ENCODE measurements at regions not wholly inside any gene's neighbourhood (a gene's known extent, or its start where the extent isn't known, plus 50 kb on each side); places are given as distances from the start of the nearest gene placed in this dataset.

DNA sequence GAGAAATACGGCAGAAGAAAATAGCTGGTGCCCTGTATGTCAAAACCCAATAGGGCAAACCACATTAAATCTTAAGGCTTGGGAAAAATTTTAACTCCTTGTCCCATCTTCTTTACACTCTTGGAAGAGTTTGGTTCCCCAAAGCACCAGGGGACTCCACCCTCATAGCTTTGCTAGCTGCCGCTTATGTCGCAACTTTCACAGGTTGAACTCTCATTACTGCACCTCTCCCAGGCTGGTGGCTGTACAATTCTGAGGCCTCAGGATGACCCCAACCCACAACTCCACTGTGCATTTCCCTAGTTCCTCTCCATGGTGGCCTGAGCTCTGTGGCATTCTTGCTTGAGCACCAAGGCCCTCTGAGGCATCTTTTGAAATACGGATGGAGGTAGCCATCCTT lies 1478.8 kb downstream of the FAM133A start:
- no peak for DNase-seq
- intact Hi-C loops (cut with DNase I; ENCODE audit: low total_unique reads) = no loop called here
- H3K36me3 ChIP-seq = no peaks in the 10 kb centered on the region
- TF ChIP-seq, protein P1, sequence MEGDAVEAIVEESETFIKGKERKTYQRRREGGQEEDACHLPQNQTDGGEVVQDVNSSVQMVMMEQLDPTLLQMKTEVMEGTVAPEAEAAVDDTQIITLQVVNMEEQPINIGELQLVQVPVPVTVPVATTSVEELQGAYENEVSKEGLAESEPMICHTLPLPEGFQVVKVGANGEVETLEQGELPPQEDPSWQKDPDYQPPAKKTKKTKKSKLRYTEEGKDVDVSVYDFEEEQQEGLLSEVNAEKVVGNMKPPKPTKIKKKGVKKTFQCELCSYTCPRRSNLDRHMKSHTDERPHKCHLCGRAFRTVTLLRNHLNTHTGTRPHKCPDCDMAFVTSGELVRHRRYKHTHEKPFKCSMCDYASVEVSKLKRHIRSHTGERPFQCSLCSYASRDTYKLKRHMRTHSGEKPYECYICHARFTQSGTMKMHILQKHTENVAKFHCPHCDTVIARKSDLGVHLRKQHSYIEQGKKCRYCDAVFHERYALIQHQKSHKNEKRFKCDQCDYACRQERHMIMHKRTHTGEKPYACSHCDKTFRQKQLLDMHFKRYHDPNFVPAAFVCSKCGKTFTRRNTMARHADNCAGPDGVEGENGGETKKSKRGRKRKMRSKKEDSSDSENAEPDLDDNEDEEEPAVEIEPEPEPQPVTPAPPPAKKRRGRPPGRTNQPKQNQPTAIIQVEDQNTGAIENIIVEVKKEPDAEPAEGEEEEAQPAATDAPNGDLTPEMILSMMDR (IDR thresholded peaks at IDR 0.05 in 8 of 11, conservative IDR thresholded peaks at IDR 0.05 in 3 of 11) = no peak
- TF ChIP-seq POLR2A (IDR thresholded peaks at IDR 0.05) = no peak
- TF ChIP-seq POLR2AphosphoS5 (IDR thresholded peaks at IDR 0.05) = no peak
- 87 to 97% (median 94%) methylated on average over 1 to 4 of the region's 4 CpGs for WGBS, 5 donors
- H3K27ac ChIP-seq = no peak overlapping the region
- no peak overlapping the region for H3K4me3 ChIP-seq
- no peaks in the 10 kb centered on the region for H3K27me3 ChIP-seq (replicated peaks in 1 of 7)
- H3K9me3 ChIP-seq = no peaks in the 10 kb centered on the region
- H3K4me1 ChIP-seq = no peaks in the 10 kb centered on the region

- TF ChIP-seq POLR2AphosphoS5 (IDR thresholded peaks at IDR 0.05) (no peak), POLR2A (IDR thresholded peaks at IDR 0.05) (no peak)
- TF ChIP-seq, protein P1 (IDR thresholded peaks at IDR 0.05 in 8 of 11, conservative IDR thresholded peaks at IDR 0.05 in 3 of 11) = no peak
- H3K27me3 ChIP-seq (replicated peaks in 1 of 7) = no peaks in the 10 kb centered on the region
Observed at GRCh38 chrX:95156566-95156965, 1482.6 kb downstream of the FAM133A start.

More at GRCh38 chrX:95156566-95156965, 1482.6 kb downstream of the FAM133A start:
- H3K4me3 ChIP-seq = no peak overlapping the region
- H3K9me3 ChIP-seq = no peaks in the 10 kb centered on the region
- H3K27ac ChIP-seq = no peak overlapping the region
- DNase-seq = no peak
- no peaks in the 10 kb centered on the region for H3K4me1 ChIP-seq
- no peaks in the 10 kb centered on the region for H3K36me3 ChIP-seq
- intact Hi-C loops (cut with DNase I; ENCODE audit: low total_unique reads) = no loop called here

Small RNA genes in the stretch of these regions (microRNA-seq; reads per million reads assigned to microRNA genes)
- 0 reads per million in 3 donors for gene MIR548M

Small RNA genes in the stretch of these regions (small RNA-seq; reads per million reads assigned to genes)
- 0 reads per million in 4 donors for gene MIR548M
